Activated CD8-positive, alpha-beta memory T cell treated with anti-CD3 and anti-CD28 coated beads for 48 hours (primary cell): ENCODE measurements at regions not wholly inside any gene's neighbourhood (a gene's known extent, or its start where the extent isn't known, plus 50 kb on each side); places are given as distances from the start of the nearest gene placed in this dataset.

ENCODE experiments used
- DNase-seq, 3 experiments: peaks; one replicate each; pipeline ENCODE4 v3.0.0-alpha.2; 2020; ENCODE audit warnings: low read depth in 2 of 3, low spot score in 2 of 3

DNA sequence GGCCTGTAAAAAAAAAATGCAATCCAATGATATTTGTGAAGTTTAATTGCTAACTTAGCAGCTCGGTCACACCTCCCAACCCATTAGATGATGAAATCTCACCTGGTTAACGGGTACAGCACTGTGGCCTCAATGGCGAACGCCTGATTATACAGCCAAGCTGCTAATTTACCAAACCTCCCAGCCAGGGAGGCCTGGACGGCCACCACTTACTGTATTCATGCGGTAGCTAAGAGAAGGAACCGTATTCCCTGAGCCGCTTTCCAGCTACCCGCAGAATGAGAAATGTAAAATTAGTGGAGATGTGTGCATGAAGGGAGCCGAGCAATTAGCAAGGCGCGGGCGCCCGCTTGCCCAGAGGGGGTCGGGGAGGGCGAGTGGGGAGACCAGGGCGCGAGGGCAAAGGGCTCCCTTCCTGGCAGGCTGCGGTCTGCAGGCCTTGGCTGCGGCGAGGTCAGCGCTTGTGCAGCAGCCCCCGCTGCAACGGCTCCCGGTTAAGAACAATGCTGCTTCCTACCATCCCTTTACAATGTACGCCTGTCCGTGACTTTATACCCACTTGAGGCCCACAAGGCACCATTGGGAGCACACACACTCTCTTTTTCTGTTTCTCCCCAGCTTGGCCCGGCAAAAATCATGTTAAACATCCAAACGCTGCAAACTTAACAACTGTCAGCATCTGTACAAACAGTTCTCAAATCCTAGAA lies 70.4 kb upstream of the TBCA start:
- no peak for DNase-seq

DNA sequence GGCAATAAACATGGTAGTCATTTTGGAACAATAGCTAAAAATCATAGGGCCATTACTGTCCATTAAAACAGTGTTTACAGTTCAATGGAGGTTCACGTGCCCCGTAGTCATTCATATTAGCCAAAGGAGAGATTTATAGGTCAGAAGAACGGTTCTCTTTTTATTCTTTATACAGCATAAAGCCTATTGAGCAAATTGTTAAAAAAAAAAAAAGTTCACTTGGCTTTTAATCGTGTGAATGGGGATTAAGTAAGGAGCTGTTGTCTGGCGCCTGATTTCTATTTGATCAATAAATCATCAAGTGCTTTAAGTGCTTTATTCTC lies 69.1 kb upstream of the TBCA start:
- no peak for DNase-seq

DNA sequence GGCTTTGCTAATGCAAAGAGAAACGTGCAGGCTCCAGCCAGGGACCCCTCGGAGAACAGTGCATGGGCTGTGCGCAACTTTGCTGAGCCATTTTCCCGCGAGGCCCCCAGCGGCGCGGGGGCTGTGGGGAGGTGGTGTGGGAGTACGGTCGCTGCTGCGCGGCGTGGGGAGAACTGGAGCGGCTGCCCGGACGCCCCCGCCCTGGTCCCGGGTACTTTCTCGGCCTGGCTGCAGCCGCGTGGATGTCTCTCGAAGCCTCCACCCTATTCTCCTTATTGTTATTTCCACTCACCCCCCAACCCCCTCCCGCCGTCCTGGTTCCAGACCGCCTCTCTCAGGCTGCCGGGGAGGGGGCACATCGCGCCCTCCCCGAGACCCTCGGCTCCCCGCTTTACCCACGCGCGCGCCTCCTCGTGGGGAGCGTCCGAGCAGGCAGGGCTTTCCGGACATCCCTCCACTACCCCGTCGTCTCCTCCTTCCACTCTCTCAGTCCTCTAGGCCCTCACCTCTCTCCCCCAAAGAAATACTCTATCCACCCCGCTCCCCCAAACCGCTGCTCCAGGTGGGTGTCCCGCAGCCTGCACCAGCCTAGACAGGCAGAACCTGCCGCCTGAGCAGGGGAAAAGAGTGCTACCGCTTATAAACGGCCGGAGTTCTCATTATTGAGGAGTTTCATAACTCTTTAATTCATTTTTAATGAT lies 68.6 kb upstream of the TBCA start:
- no peak for DNase-seq

DNA sequence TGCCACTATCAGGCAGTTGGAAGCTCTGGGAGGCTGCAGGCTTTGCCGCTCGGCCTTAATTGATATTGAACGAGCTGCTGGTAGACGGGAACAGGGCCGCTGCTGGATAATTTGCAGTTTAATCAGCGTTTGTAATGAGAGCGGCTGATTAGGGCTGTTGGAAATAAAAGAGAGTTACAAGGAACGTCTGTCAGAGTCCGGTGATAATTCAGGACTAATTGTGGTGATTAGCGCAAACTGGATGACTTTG lies 68.2 kb upstream of the TBCA start:
- no peak for DNase-seq

DNA sequence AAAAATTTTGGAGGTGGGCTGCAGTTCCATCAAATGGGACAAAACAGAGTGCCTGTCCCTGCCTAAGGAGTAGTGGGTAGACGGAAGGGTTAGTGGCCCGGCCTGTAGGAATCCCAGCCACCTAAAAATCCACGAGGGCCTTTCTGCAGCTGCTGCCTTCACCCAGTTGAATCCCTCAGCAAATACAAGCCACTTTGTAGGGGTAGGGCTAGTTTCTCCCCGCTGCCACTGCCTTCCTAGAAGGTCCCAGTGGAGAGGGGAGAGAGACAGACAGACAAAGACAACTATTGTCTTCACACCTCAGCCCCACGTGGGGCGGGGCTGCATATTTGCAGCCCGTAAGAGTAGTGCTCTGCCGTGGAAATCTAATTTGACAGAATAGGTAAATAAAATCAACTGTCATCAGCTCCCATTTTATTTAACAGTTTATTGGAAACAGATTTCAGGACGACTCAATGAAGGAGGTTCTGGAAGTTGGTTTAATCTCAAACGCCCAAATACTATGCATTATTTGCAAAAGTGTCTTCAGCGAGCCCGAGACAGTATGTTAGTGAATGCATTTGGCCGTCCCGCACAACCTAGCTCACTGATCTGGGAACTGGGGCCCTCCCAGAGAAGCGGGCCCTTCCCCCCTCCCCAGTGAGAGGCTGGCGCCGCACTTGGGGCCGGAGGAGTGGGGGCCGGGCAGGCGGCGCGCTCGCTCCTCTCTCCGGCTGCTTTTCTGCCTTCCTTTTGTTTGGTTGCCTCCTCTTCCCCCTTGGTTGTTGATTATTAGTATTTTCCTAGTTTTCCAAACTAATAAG lies 67.6 kb upstream of the TBCA start:
- DNase-seq, result no peak

DNA sequence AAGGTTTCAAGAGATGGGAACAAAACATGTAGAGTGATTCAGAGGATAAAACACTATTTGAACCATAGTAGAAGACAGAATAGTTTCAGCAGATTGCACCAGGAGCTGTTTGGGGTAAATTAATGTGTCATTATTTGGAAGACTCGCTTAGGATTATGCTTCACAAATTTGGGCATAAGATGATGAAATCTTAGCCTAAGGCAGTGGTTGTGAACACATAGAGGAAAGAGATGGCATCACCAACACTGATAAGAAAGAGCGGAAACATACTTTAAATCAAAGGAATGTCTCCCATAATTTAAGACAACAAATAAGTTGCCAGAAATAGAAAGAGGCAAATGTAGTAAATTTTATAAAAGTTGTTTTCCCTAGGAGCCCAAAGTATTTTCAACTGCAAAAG lies 66.1 kb upstream of the TBCA start:
- DNase-seq, result no peak

DNA sequence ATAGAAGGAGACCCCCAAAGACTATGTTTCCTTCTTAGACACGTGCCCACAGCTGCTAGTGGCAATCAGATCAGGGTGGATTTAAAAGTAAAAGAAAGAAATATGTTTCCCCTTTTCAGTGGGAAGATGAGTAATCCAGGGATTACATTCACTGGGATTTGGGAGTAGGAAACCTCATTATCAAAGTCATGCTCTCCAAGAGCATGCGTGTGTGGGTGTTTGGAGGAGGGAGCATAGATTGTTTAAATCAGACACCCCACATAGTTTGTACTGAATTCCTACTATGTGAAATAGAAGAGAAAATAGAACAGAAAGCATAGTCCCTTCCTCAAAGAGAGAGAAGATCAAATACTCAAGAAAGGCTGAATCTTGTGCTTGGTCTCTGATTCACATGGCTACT lies 65.5 kb upstream of the TBCA start:
- no peak for DNase-seq

DNA sequence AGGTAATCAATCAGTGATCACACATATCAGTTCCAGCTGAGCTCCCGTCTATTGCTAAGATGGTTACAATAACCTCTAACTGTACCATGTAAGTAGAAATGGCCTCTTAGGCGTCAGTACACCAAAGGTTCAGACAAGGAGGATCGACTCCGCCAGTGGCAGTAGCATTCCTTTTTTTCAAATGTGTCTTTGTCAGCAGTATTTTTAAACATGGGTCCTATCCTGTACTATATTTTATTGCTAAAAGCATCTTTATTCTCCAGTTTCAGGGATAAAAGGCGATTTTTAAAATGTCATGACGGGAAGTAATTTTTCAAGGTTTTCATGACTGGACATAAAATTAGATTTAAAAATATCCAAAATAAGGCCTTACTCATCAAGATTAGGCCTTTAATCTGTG lies 64.8 kb upstream of the TBCA start:
- DNase-seq, result no peak

DNA sequence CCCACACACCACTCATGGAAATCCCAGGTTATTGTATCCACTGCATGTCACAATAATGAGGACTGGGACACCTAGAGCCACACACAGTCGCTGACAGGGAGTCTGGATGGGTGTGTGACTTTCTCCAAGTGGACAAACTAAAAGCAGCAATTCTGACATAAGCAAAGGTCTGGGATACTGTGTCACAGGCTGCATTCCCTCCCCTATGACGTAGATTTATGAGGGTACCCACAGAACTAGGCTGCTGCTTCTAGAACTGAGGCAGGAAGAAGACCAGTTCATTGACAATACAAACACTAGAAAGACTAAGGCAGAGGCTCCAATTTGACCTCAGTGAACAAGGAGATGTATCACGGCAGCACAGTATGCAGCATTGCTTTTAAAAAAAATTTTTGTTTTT lies 63.6 kb upstream of the TBCA start:
- DNase-seq, result no peak

DNA sequence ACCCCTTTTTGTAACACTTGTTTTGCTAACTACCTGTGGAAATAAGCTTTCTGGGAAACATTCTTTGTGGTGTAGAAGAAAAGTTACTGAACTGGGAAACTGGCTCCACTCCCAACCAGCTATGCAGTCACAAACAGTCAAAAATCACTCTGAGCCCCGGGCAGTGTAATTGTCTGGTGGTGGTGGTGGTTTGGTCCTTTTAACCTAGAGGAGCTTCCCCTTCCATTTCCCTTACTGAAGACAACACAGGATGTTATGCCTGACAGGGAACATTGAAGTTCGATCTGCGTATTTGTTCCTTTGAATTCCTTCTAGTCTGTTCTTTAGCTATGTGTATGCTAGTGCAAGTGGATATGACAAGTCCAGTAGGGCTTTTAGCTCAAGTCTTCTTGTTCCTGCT lies 56.8 kb upstream of the TBCA start:
- no peak for DNase-seq

DNA sequence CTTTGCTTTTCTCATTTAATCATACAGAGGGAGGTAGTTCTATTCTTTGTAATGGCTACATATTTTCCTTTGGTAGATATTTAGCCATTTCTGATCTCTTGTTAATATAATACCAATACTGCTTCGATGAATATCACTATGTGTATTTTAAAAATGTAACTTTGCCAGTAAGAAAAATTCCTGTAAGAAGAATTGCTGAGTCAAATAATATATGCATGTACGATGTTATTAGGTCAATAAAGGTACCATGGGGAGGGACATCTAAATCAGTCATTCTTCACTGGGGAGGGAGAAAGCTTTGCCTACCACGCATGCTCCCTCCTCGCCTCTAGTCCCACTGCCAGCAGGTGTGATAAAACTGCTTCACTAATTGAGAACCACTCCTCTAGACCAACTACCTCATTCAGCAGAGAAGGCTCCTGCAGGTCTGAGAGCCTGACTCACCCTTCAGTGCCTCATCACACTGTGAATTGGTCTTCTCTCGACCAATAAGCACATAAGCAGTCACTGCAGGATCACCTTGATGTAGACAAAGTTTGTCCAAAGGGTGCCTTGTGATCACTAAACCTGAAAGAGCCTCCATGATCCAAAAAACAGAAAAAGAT lies 56.1 kb upstream of the TBCA start:
- DNase-seq, result no peak

DNA sequence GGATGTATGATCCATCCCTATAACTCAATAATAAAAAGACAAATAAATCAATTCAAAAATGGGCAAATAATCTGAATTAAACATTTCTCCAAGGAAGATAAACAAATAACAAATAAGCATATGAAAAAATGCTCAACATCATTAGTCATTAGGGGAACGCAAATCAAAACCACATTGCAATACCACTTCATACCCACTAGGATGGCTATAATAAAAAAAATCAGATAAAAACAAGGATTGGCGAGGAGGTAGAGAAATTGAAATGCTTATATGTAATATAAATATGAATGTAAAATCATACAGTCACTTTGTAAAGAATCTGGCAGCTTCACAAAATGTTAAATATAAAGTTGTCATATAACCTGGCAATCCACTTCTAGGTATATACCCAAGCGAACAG lies 52.3 kb upstream of the TBCA start:
- DNase-seq, result no peak
